CD8-positive, alpha-beta memory T cell (primary cell): ENCODE measurements at regions not wholly inside any gene's neighbourhood (a gene's known extent, or its start where the extent isn't known, plus 50 kb on each side); places are given as distances from the start of the nearest gene placed in this dataset.
A peak's percentile ranks its signal among the peaks of the same experiment; 100 is the strongest.
"Not testable (repeated sequence)": the region's sequence is repeated elsewhere in the genome, so short reads cannot be mapped to it uniquely, and the experiment has no call there.

Experiments used
- CTCF ChIA-PET: fragments of 350-600 bp; sonication (Branson Sonifier 250); formaldehyde crosslinking; loops from one replicate; lab custom pipeline; 2021; ENCODE audit warnings: antibody characterized with exemption; lab: Charles Lee
- POLR2A ChIA-PET: fragments of 350-600 bp; sonication (Branson Sonifier 250); formaldehyde crosslinking; loops from one replicate; lab custom pipeline; 2021; ENCODE audit warnings: antibody characterized with exemption; lab: Charles Lee
- DNase-seq, 5 donors: peaks; one replicate each; pipeline versions ENCODE4 v3.0.0 to v3.0.0-alpha.2; 2020 to 2022; ENCODE audit warnings: mixed read lengths in 1 of 5
- H3K27ac ChIP-seq: one replicate; pipeline ENCODE4 v1.7.0; 2013; ENCODE audit warnings: low read depth, mild to moderate bottlenecking, low read length, moderate library complexity
- H3K27me3 ChIP-seq: 2 replicates; pipeline ENCODE4 v1.7.0; 2013; ENCODE audit warnings: low read length, mild to moderate bottlenecking; ENCODE audit not compliant: insufficient read depth, poor library complexity, severe bottlenecking
- H3K36me3 ChIP-seq: 2 replicates; pipeline ENCODE4 v1.7.0; 2013; ENCODE audit warnings: mild to moderate bottlenecking, low read length, moderate library complexity; ENCODE audit not compliant: insufficient read depth
- H3K4me1 ChIP-seq: 2 replicates; pipeline ENCODE4 v1.7.0; 2013; ENCODE audit warnings: mild to moderate bottlenecking, low read length, moderate library complexity; ENCODE audit not compliant: insufficient read depth
- H3K4me3 ChIP-seq: 2 replicates; pipeline ENCODE4 v1.7.0; 2013; ENCODE audit warnings: mild to moderate bottlenecking, low read length
- H3K9me3 ChIP-seq: 2 replicates; pipeline ENCODE4 v1.7.0; 2013; ENCODE audit warnings: mild to moderate bottlenecking, low read length
- H3K27ac Mint-ChIP-seq, 8 donors: one replicate each; pipeline ENCODE4 v1.8.0; 2020 to 2021; ENCODE audit warnings: mixed read lengths in 8 of 8, mild to moderate bottlenecking in 6 of 8, inconsistent platforms in 3 of 8, moderate library complexity in 3 of 8
- H3K27me3 Mint-ChIP-seq, 2 donors: one replicate each; pipeline ENCODE4 v1.8.0; 2020 to 2021; ENCODE audit warnings: mixed read lengths in 2 of 2, mild to moderate bottlenecking in 1 of 2, moderate library complexity in 1 of 2
- H3K36me3 Mint-ChIP-seq, 3 donors: one replicate each; pipeline ENCODE4 v1.8.0; 2020 to 2021; ENCODE audit warnings: mixed read lengths in 3 of 3, inconsistent platforms in 1 of 3, mild to moderate bottlenecking in 1 of 3
- H3K4me1 Mint-ChIP-seq, 3 donors: one replicate each; pipeline ENCODE4 v1.8.0; 2020 to 2021; ENCODE audit warnings: mixed read lengths in 3 of 3, inconsistent platforms in 1 of 3, mild to moderate bottlenecking in 1 of 3
- H3K4me3 Mint-ChIP-seq, 7 donors: one replicate each; pipeline ENCODE4 v1.8.0; 2020 to 2021; ENCODE audit warnings: mixed read lengths in 7 of 7, mild to moderate bottlenecking in 6 of 7, moderate library complexity in 4 of 7, inconsistent platforms in 2 of 7
- H3K9me3 Mint-ChIP-seq, 5 donors: one replicate each; pipeline ENCODE4 v1.8.0; 2020 to 2022; ENCODE audit warnings: mixed read lengths in 5 of 5, mild to moderate bottlenecking in 3 of 5, moderate library complexity in 2 of 5, inconsistent platforms in 1 of 5

DNA sequence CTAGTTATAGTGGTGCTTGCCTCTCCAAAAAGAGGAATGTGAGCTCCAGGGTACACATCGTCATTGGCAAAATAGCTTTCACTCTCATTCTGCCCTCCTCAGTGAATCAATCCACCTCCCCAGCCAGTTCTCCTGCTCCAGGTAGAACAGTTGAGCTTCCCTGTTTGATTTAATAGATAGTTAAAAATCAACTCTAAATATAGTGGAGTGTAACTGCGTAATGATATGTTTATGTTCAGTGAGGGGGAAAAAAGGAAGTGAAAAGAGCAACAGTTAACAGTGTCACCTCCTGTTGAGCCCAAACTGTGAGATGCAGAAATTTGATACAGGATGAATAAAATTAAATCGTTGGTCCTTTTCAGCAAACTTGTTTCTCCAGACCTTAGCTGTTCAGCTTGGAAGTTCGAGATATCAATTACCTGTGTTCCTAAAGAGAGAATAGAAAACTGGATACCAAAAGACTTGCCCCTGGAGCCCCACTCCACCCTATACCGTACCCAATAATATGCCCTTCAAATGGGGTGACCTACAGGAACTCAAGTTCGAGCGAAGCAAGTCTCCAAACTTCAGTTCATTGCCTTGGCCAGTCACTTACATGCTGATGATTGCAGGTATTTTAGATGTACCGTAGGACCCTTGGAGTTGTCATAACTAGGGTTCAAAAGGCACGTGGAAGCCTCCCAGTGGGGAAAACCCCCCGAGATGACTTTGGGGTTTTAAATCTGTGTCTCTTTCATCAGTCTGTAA is 708.4 kb downstream of the RNF144A start:
- no peaks in the 10 kb centered on the region for H3K36me3 ChIP-seq
- no peak for DNase-seq
- Mint-ChIP-seq H3K9me3 (peaks cover 0 to 3% (median 0%) of the 10 kb centered on the region in 5 donors), H3K4me1 (no peaks in the 10 kb centered on the region), H3K36me3 (no peaks in the 10 kb centered on the region), H3K27ac (no peak overlapping the region), H3K4me3 (no peak overlapping the region), H3K27me3 (peaks cover 0 to 2% of the 10 kb centered on the region in 2 donors)
- no peaks in the 10 kb centered on the region for H3K4me1 ChIP-seq
- H3K4me3 ChIP-seq: no peak overlapping the region
- no peak overlapping the region for H3K27ac ChIP-seq
- ChIA-PET CTCF (no interaction called here), POLR2A (no interaction called here)
- no peaks in the 10 kb centered on the region for H3K9me3 ChIP-seq
- H3K27me3 ChIP-seq: no peaks in the 10 kb centered on the region

DNA sequence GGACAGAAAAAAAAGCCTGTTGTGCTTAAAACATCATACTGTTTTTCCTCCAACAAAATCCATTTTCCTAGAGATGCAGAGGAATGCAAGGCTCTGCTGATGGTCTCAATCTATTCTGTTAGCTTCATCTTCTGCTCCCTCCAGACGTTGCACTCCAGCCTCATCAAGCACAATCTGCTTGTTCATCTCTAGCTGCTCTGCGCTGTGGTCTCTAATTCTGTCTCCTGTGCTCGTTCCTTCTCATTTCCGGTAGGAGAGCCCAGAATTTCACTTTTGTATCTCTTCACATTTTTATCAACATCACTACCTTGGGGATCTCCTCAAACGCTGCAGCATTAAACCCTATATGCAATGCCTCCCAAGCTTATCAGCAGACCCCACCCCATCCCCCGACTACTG is 708.9 kb downstream of the RNF144A start:
- Histone ChIP-seq H3K4me3 (no peak overlapping the region), H3K27me3 (no peaks in the 10 kb centered on the region), H3K4me1 (no peaks in the 10 kb centered on the region), H3K27ac (no peak overlapping the region), H3K9me3 (no peaks in the 10 kb centered on the region), H3K36me3 (no peaks in the 10 kb centered on the region)
- Mint-ChIP-seq H3K4me3 (no peak overlapping the region), H3K27ac (no peak overlapping the region), H3K27me3 (peaks cover 0 to 2% of the 10 kb centered on the region in 2 donors), H3K4me1 (no peaks in the 10 kb centered on the region), H3K9me3 (peaks cover 0 to 3% (median 0%) of the 10 kb centered on the region in 5 donors), H3K36me3 (no peaks in the 10 kb centered on the region)
- POLR2A ChIA-PET: no interaction called here
- DNase-seq: no peak
- CTCF ChIA-PET: no interaction called here

DNA sequence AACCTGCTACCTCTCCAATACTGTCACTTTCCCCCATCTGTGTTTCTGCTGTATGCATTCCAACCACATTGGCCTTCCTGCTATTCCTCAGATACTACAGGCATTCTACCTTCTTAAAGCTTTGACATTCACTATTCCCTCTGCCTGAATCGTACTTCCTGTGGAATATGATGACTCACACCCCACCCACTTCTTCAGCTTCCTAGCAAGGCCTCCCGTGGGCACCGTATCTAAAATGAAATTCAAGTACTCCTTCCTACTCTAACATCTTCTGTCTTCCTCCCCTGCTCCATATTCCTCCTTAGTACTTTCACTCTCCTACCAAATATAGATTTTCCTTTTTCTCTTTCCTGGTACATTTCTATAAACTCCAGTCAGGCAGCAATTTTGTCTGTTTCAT is 710.4 kb downstream of the RNF144A start:
- H3K27ac Mint-ChIP-seq: no peak overlapping the region
- Histone ChIP-seq H3K27me3 (no peaks in the 10 kb centered on the region), H3K9me3 (no peaks in the 10 kb centered on the region), H3K36me3 (no peaks in the 10 kb centered on the region), H3K4me1 (no peaks in the 10 kb centered on the region), H3K27ac (no peak overlapping the region), H3K4me3 (no peak overlapping the region)
- DNase-seq: no peak
- H3K27me3 Mint-ChIP-seq: peaks cover 0 to 2% of the 10 kb centered on the region in 2 donors
- no peaks in the 10 kb centered on the region for H3K9me3 Mint-ChIP-seq
- no peaks in the 10 kb centered on the region for H3K4me1 Mint-ChIP-seq
- no peaks in the 10 kb centered on the region for H3K36me3 Mint-ChIP-seq
- no peak overlapping the region for H3K4me3 Mint-ChIP-seq
- ChIA-PET CTCF (no interaction called here), POLR2A (no interaction called here)

GRCh38 chr2:7632420-7632819 is 715.2 kb downstream of the RNF144A start:
- no peaks in the 10 kb centered on the region for H3K9me3 ChIP-seq
- POLR2A ChIA-PET: no interaction called here
- no peaks in the 10 kb centered on the region for H3K4me1 ChIP-seq
- H3K27me3 ChIP-seq: no peaks in the 10 kb centered on the region
- Mint-ChIP-seq H3K36me3 (peaks cover 0 to 1% (median 0%) of the 10 kb centered on the region in 3 donors), H3K4me1 (no peaks in the 10 kb centered on the region), H3K4me3 (no peak overlapping the region), H3K27ac (no peak overlapping the region), H3K9me3 (no peaks in the 10 kb centered on the region), H3K27me3 (no peaks in the 10 kb centered on the region)
- H3K4me3 ChIP-seq: no peak overlapping the region
- no peak for DNase-seq
- H3K36me3 ChIP-seq: no peaks in the 10 kb centered on the region
- CTCF ChIA-PET: no interaction called here
- H3K27ac ChIP-seq: no peak overlapping the region

GRCh38 chr2:7633566-7634153 is 716.4 kb downstream of the RNF144A start:
- H3K27ac Mint-ChIP-seq: peak overlapping the region in 1 of 8 donors; percentile 31

GRCh38 chr2:7634409-7634808 is 717.2 kb downstream of the RNF144A start:
- Mint-ChIP-seq H3K27me3 (peaks cover 0 to 2% of the 10 kb centered on the region in 2 donors), H3K27ac (no peak overlapping the region)

More at GRCh38 chr2:7633566-7634153, 716.4 kb downstream of the RNF144A start:
- Histone ChIP-seq H3K27me3 (no peaks in the 10 kb centered on the region), H3K27ac (no peak overlapping the region), H3K4me1 (no peaks in the 10 kb centered on the region), H3K9me3 (no peaks in the 10 kb centered on the region), H3K4me3 (no peak overlapping the region), H3K36me3 (no peaks in the 10 kb centered on the region)
- H3K4me1 Mint-ChIP-seq: no peaks in the 10 kb centered on the region
- H3K27me3 Mint-ChIP-seq: peaks cover 0 to 2% of the 10 kb centered on the region in 2 donors
- no peaks in the 10 kb centered on the region for H3K9me3 Mint-ChIP-seq
- ChIA-PET CTCF (no interaction called here), POLR2A (no interaction called here)
- DNase-seq: no peak
- no peak overlapping the region for H3K4me3 Mint-ChIP-seq
- H3K36me3 Mint-ChIP-seq: peaks cover 0 to 1% (median 0%) of the 10 kb centered on the region in 3 donors

GRCh38 chr2:7639476-7639875 is 722.3 kb downstream of the RNF144A start:
- POLR2A ChIA-PET: no interaction called here
- no peak overlapping the region for H3K4me3 Mint-ChIP-seq
- Histone ChIP-seq H3K27ac (no peak overlapping the region), H3K9me3 (no peaks in the 10 kb centered on the region), H3K27me3 (no peaks in the 10 kb centered on the region), H3K4me3 (no peak overlapping the region), H3K36me3 (no peaks in the 10 kb centered on the region), H3K4me1 (no peaks in the 10 kb centered on the region)
- DNase-seq: no peak
- CTCF ChIA-PET: no interaction called here
- H3K27me3 Mint-ChIP-seq: peaks cover 0 to 2% of the 10 kb centered on the region in 2 donors
- H3K36me3 Mint-ChIP-seq: peaks cover 5 to 35% (median 7%) of the 10 kb centered on the region in 3 donors
- H3K4me1 Mint-ChIP-seq: peaks cover 0 to 6% (median 0%) of the 10 kb centered on the region in 3 donors
- peaks cover 7 to 21% (median 15%) of the 10 kb centered on the region in 5 donors for H3K9me3 Mint-ChIP-seq
- H3K27ac Mint-ChIP-seq: peak overlapping the region in 1 of 8 donors; percentile 40

More at GRCh38 chr2:7634409-7634808, 717.2 kb downstream of the RNF144A start:
- H3K27me3 ChIP-seq: no peaks in the 10 kb centered on the region
- ChIA-PET POLR2A (no interaction called here), CTCF (no interaction called here)
- no peak for DNase-seq
- Mint-ChIP-seq H3K4me1 (no peaks in the 10 kb centered on the region), H3K9me3 (no peaks in the 10 kb centered on the region), H3K4me3 (no peak overlapping the region), H3K36me3 (peaks cover 0 to 1% (median 0%) of the 10 kb centered on the region in 3 donors)
- no peaks in the 10 kb centered on the region for H3K9me3 ChIP-seq
- H3K4me3 ChIP-seq: no peak overlapping the region
- H3K36me3 ChIP-seq: no peaks in the 10 kb centered on the region
- H3K27ac ChIP-seq: no peak overlapping the region
- no peaks in the 10 kb centered on the region for H3K4me1 ChIP-seq

- POLR2A ChIA-PET, H3K9me3 ChIP-seq, H3K4me1 ChIP-seq, H3K27me3 ChIP-seq, H3K4me1 Mint-ChIP-seq, DNase-seq, H3K4me3 ChIP-seq, H3K27me3 Mint-ChIP-seq, CTCF ChIA-PET, H3K27ac Mint-ChIP-seq, H3K4me3 Mint-ChIP-seq, H3K36me3 ChIP-seq, H3K27ac ChIP-seq: not testable (repeated sequence)
- H3K36me3 Mint-ChIP-seq: peaks cover 5 to 36% (median 7%) of the 10 kb centered on the region in 3 donors
- peaks cover 7 to 21% (median 15%) of the 10 kb centered on the region in 5 donors for H3K9me3 Mint-ChIP-seq
Measured at GRCh38 chr2:7641272-7641671, 724.1 kb downstream of the RNF144A start.
